OCI-M1 (cell line): ENCODE measurements at regions not wholly inside any gene's neighbourhood (a gene's known extent, or its start where the extent isn't known, plus 50 kb on each side); places are given as distances from the start of the nearest gene placed in this dataset.
"Not testable (repeated sequence)": the region's sequence is repeated elsewhere in the genome, so short reads cannot be mapped to it uniquely, and the experiment has no call there.

ENCODE experiments used
- DNase-seq: peaks from one replicate; lab custom pipeline; 2025; lab: John Stamatoyannopoulos, UW

- DNase-seq = no peak
Observed at GRCh38 chrX:150238632-150239382, 124.3 kb upstream of the MAMLD1 start.

GRCh38 chrX:150239946-150240642, 123.0 kb upstream of the MAMLD1 start:
- no peak for DNase-seq

GRCh38 chrX:150240643-150240970, 122.5 kb upstream of the MAMLD1 start:
- no peak for DNase-seq

- DNase-seq = no peak
Observed at GRCh38 chrX:150253959-150254620, 109.0 kb upstream of the MAMLD1 start.

DNA sequence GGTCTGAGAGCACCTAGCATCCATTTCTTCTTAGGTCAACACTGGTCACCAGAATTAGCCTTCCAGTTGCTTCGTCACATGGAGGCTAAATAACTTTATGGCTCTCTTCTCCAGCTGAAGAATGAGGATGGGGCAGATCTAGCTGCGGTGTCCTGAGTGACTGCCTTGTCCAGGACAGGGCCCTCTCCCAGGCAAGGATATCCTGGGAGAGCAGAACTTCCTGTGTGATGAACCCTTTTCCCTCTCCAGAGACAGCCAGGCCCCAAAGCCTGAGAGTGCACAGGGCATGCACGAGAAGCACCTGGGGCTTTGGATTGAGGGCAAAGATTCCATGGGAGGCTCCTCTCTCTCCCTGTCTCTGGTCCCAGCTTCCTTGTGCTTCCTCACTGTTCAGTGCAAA, 108.2 kb upstream of the MAMLD1 start:
- DNase-seq = no peak

- no peak for DNase-seq
Observed at GRCh38 chrX:150255441-150256296, 107.4 kb upstream of the MAMLD1 start.

DNA sequence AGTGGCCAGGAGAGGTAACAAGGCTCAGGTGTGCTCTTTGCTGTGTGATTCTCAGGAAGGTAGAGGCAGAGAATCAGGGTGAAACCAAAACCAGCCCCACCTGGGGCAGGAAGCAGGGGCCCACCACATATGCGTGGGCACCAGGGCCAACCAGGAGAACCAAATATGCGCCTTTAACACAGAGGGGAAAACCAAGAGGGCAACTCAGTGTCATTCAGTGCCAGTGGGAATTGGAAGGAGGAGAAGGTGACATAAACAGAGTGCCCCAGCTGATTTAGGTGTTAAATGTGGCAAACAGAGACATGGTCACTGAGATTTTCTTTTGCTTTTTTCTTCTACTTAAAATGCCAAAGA, 106.8 kb upstream of the MAMLD1 start:
- no peak for DNase-seq

- DNase-seq = no peak
Observed at GRCh38 chrX:150257353-150258175, 105.6 kb upstream of the MAMLD1 start.

DNA sequence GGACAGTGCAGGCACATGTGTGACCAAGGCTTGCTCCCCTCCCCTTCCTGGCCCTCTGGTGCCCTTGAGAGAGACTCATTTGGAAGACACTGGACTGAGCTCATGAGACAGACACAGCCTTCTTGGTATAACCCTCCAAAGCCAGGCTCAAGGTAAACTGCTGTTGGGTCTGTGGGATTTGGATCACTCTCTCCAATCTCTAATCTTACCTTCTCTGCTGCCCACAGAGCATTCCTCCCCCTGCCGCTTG, 105.0 kb upstream of the MAMLD1 start:
- DNase-seq = no peak

- no peak for DNase-seq
Observed at GRCh38 chrX:150258463-150259430, 104.4 kb upstream of the MAMLD1 start.

DNA sequence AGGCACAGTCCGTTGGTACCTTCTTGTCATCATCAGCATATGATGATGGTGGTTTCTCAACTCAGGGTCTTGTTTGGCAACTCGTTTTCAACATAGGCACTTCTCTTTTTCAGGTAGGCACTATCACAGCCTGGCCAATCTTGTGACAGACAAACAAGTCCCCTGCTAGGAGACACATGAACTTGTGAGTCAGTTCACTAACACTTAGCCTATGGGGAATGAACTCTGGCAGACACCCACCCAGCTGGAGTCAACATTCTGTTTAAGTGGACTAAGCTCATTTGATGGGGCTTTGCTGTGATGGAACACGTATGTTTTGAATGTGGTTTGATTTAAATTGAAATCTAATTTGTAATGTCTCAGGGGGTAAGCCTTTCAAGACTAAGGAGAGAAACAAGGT, 100.7 kb upstream of the MAMLD1 start:
- DNase-seq = no peak

- DNase-seq = no peak
Observed at GRCh38 chrX:150268839-150269355, 94.2 kb upstream of the MAMLD1 start.

DNA sequence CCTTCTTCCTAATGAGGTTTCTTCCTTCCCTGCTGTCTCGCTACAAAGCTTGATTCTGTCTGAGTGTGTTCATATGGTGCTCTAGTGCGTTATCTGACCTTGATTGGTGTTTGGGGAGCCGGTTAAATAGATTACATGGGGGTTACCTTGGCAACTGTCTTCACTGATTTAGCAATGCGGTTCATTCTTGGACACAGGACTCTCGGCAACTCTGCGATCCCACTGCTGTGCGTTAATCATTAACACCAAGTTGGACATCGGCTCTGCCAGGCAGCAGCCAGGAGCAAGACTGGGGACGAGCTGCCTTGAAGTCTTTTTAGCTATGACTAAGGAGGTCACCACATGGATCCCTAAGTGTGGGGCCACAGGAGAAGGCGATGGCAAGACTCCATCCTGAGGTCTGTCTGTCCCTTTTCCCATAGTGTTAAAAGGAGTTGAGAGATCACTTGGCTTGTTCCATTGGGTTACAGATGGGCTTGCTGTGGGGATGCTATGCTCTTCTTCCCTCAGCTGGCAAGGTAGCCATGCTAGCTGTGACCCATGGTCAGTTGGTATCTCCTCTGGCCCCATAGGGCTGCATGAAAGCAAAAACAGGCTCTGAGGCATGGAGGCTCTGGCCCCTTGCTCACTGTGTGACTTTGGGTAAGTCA, 93.4 kb upstream of the MAMLD1 start:
- no peak for DNase-seq

DNA sequence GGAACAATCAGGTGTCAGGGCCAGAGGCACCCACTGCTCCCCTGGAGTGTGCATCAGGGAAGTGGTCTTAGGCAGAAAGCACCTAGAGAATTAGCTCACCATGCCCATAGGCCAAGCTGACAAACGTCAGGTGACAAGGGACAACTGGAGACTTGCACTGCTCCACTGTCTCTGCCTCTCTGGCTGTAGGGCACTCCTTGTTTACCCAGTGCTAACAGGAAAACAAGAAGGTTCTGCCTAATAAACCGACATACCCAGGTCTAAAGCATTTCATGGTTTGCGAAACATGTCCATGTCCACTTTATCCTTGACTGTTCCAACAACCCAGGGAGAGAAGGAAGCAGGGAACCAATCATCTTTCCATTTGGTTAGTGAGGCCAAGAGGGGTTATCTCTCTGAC, 92.5 kb upstream of the MAMLD1 start:
- no peak for DNase-seq

GRCh38 chrX:150273575-150274294, 89.4 kb upstream of the MAMLD1 start:
- DNase-seq = not testable (repeated sequence)

GRCh38 chrX:150282953-150283352, 80.2 kb upstream of the MAMLD1 start:
- no peak for DNase-seq

- no peak for DNase-seq
Observed at GRCh38 chrX:150291014-150291413, 72.1 kb upstream of the MAMLD1 start.

GRCh38 chrX:150293311-150294013, 69.7 kb upstream of the MAMLD1 start:
- DNase-seq = no peak
